OCI-LY1 (cell line): ENCODE measurements at regions not wholly inside any gene's neighbourhood (a gene's known extent, or its start where the extent isn't known, plus 50 kb on each side); places are given as distances from the start of the nearest gene placed in this dataset.

Source experiments
- CTCF ChIP-seq: fragments of 200-600 bp; sonication (generic), shearing (Covaris generic); IDR thresholded peaks from 2 replicates; pipeline ENCODE4 v1.5.1; 2017; ENCODE audit warnings: mild to moderate bottlenecking, antibody characterized with exemption, low read length, moderate library complexity, mixed read lengths
- EZH2 ChIP-seq: fragments of 200-600 bp; sonication (generic), shearing (Covaris generic); IDR thresholded peaks from 2 replicates; pipeline ENCODE4 v1.8.0; 2017; ENCODE audit warnings: borderline replicate concordance, mixed run types, mild to moderate bottlenecking, antibody characterized with exemption, low read length, moderate library complexity, mixed read lengths

- TF ChIP-seq EZH2 (no peak), CTCF (no peak)
Observed at GRCh38 chr2:209308415-209308814, 115.4 kb upstream of the MAP2 start.
